ENCODE measurements at regions not wholly inside any gene's neighbourhood (a gene's known extent, or its start where the extent isn't known, plus 50 kb on each side); places are given as distances from the start of the nearest gene placed in this dataset.

DNA sequence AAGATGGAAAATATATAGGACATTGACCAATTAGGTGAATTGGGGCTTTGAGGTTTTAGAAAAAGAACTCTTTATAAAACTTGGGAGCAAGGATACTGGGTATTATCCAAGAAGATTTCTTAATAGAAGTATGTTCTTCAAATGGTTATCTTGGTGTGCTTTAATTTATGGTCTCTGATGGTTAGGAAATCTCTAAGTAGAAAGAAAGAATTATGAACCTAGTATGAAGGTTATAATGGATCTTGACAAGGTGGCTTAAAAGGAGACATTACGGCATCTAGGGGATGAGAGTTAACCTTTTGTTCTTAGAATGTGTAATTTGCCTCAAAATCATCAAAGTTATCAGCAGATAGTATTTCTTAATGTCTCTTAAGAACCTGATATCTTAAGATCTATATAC, 210.4 kb upstream of the PRICKLE1 start:
- no peak overlapping the region for H3K4me3 Mint-ChIP-seq
- H3K27ac Mint-ChIP-seq (ENCODE audit: unreplicated experiment): no peak overlapping the region
- no peaks in the 10 kb centered on the region for H3K4me1 Mint-ChIP-seq
- TF ChIP-seq, protein P1, sequence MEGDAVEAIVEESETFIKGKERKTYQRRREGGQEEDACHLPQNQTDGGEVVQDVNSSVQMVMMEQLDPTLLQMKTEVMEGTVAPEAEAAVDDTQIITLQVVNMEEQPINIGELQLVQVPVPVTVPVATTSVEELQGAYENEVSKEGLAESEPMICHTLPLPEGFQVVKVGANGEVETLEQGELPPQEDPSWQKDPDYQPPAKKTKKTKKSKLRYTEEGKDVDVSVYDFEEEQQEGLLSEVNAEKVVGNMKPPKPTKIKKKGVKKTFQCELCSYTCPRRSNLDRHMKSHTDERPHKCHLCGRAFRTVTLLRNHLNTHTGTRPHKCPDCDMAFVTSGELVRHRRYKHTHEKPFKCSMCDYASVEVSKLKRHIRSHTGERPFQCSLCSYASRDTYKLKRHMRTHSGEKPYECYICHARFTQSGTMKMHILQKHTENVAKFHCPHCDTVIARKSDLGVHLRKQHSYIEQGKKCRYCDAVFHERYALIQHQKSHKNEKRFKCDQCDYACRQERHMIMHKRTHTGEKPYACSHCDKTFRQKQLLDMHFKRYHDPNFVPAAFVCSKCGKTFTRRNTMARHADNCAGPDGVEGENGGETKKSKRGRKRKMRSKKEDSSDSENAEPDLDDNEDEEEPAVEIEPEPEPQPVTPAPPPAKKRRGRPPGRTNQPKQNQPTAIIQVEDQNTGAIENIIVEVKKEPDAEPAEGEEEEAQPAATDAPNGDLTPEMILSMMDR (conservative IDR thresholded peaks at IDR 0.05): no peak
- no peak for DNase-seq (ENCODE audit: low read depth, low spot score)
- H3K27me3 Mint-ChIP-seq (ENCODE audit: low read depth): no peaks in the 10 kb centered on the region
- no peaks in the 10 kb centered on the region for H3K36me3 Mint-ChIP-seq (ENCODE audit: low read depth)
- H3K9me3 Mint-ChIP-seq: no peaks in the 10 kb centered on the region

DNA sequence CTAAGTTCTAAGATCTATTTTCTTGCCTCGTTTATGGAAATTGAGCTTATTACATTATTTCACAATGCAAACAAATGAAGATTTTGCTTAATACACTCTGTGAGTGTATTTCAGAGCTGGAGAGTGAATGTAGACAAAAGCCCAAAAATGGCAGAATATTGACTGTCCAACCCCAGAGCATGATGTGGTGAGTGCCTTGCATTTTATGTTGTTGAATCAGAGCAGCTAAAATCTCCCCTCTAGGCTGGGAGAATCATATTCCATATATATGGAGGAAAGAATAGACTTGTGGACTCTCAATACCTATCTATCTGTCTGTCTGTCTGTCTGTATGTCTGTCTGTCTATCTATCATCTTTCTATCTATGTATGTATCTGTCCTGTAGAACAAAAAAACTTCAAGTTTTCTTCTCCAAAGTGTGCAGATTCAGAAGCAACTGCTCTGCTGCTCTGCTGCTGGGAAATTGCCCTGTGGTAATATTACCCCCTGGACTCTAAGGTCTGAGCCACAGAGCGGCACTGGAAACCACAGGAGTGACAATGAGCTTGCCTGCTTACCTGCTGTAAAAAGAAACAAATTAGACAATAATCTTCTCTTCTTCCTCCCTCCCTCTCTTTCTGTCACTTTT, 209.4 kb upstream of the PRICKLE1 start:
- H3K9me3 Mint-ChIP-seq: no peaks in the 10 kb centered on the region
- H3K4me3 Mint-ChIP-seq: no peak overlapping the region
- H3K4me1 Mint-ChIP-seq: no peaks in the 10 kb centered on the region
- DNase-seq (ENCODE audit: low read depth, low spot score): no peak
- H3K36me3 Mint-ChIP-seq (ENCODE audit: low read depth): no peaks in the 10 kb centered on the region
- H3K27ac Mint-ChIP-seq (ENCODE audit: unreplicated experiment): no peak overlapping the region
- TF ChIP-seq, protein P1 (conservative IDR thresholded peaks at IDR 0.05): no peak
- H3K27me3 Mint-ChIP-seq (ENCODE audit: low read depth): no peaks in the 10 kb centered on the region

DNA sequence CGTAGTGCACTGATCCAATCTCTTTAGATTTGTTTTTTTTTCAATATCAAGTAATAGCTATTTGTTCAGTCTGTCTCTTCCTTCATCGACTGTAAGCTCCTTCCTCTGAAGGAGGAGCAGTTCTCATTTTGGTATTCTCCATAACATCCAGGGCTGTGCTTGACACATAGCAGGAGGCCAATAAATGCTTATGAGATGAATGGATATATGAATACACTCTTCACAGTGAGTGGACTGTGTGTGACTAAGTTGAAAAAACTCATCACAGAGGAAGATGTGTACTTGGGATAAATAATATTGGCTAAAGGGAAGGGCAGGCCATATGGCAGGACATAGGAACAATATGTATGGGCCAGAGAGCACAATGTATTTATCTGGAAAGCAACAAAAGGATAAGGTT, 205.3 kb upstream of the PRICKLE1 start:
- H3K27ac Mint-ChIP-seq (ENCODE audit: unreplicated experiment): no peak overlapping the region
- TF ChIP-seq, protein P1 (conservative IDR thresholded peaks at IDR 0.05): no peak

DNA sequence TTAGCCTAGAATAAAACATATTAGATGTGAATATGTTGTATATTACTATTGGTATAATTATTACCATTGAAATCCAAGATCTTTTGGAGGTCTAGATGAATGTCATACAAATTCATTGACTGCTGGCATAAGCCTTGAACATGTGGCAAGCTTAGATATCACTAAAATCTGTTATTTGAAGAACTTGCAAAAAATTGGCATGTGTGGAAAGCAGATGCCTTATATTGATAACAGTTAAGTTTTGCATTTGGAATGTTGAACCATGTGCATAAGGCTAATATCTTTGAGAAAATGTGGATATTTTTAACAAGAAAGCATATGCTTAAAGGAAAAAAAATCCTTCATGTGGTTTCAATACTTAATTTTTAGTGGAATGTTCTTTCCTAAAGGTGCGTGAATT, 203.6 kb upstream of the PRICKLE1 start:
- TF ChIP-seq, protein P1 (conservative IDR thresholded peaks at IDR 0.05): no peak
- Mint-ChIP-seq H3K9me3 (no peaks in the 10 kb centered on the region), H3K27me3 (ENCODE audit: low read depth) (no peaks in the 10 kb centered on the region), H3K4me3 (no peak overlapping the region), H3K4me1 (peaks cover 26% of the 10 kb centered on the region), H3K27ac (ENCODE audit: unreplicated experiment) (no peak overlapping the region), H3K36me3 (ENCODE audit: low read depth) (no peaks in the 10 kb centered on the region)
- DNase-seq (ENCODE audit: low read depth, low spot score): no peak

More for the DNA sequence above, 205.3 kb upstream of the PRICKLE1 start:
- Mint-ChIP-seq H3K9me3 (no peaks in the 10 kb centered on the region), H3K36me3 (ENCODE audit: low read depth) (no peaks in the 10 kb centered on the region), H3K4me3 (no peak overlapping the region), H3K27me3 (ENCODE audit: low read depth) (no peaks in the 10 kb centered on the region), H3K4me1 (peaks cover 20% of the 10 kb centered on the region)
- no peak for DNase-seq (ENCODE audit: low read depth, low spot score)

DNA sequence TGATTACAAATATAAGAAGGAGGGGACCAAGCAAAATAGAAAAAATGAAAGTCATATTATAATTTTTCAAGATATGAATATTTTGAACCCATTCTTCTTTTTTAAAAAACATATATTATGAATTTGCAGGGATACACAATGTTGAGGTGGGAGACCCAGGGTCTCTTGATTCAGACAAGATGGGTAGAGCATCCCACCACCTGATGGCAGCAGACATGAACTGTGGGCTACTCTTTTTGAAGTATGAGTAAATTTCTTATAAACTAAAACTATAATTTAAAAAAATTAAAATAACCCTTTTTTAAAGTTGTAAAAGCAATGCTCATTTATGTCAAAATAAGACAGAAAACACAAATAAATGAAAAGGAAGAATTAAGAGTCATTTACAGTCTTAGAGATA, 202.7 kb upstream of the PRICKLE1 start:
- no peak overlapping the region for H3K4me3 Mint-ChIP-seq
- TF ChIP-seq, protein P1 (conservative IDR thresholded peaks at IDR 0.05): peak; percentile 26
- DNase-seq (ENCODE audit: low read depth, low spot score): no peak
- H3K4me1 Mint-ChIP-seq: peaks cover 29% of the 10 kb centered on the region
- no peaks in the 10 kb centered on the region for H3K27me3 Mint-ChIP-seq (ENCODE audit: low read depth)
- no peaks in the 10 kb centered on the region for H3K9me3 Mint-ChIP-seq
- no peaks in the 10 kb centered on the region for H3K36me3 Mint-ChIP-seq (ENCODE audit: low read depth)
- H3K27ac Mint-ChIP-seq (ENCODE audit: unreplicated experiment): no peak overlapping the region
